HCT116 (cell line): ENCODE measurements at regions not wholly inside any gene's neighbourhood (a gene's known extent, or its start where the extent isn't known, plus 50 kb on each side); places are given as distances from the start of the nearest gene placed in this dataset.

Experiments
- ATAC-seq: fragments of 200-7000 bp; cut with Tn5 transposase; 2 replicates; pipeline ENCODE4 v1.9.1; 2020; ENCODE audit warnings: mild to moderate bottlenecking, moderate library complexity
- BruUV-seq: library from RNA; stranded (reverse); fragments of 400-500 nt; replicated peaks from 2 replicates; lab custom pipeline; 2021; lab: Mats Ljungman, UMichigan
- CTCF ChIA-PET: fragments of 300-600 bp; sonication (Branson Sonifier 250); formaldehyde crosslinking; loops from one replicate; lab custom pipeline; 2021; ENCODE audit warnings: antibody characterized with exemption; lab: Charles Lee
- POLR2A ChIA-PET: fragments of 300-600, 350-600 bp; sonication (Branson Sonifier 250); formaldehyde crosslinking; loops from one replicate; lab custom pipeline; 2021; ENCODE audit warnings: antibody characterized with exemption; lab: Charles Lee
- RAD21 ChIA-PET, 2 experiments: fragments of 300-600 bp; sonication (Branson Sonifier 250); formaldehyde crosslinking; loops; one replicate each; lab custom pipeline; 2023; ENCODE audit warnings: low total read pairs in 2 of 2; ENCODE audit not compliant: uncharacterized antibody in 2 of 2, unreplicated experiment in 2 of 2, low non-redundant PET in 1 of 2; lab: Charles Lee
- DNase-seq: peaks from one replicate; pipeline ENCODE4 v3.0.0-alpha.2; 2010; ENCODE audit warnings: low read depth, low spot score
- H2AFZ ChIP-seq: fragments of 200-600 bp; shearing (Covaris generic), sonication (generic); 2 replicates; pipeline ENCODE4 v1.6.1; 2017; ENCODE audit warnings: low read depth, mixed run types, mixed read lengths, antibody characterized with exemption, low read length; ENCODE audit not compliant: poor library complexity, severe bottlenecking
- H3K27ac ChIP-seq: 2 replicates; pipeline ENCODE4 v1.5.1; 2012; ENCODE audit warnings: low read depth, low read length
- H3K27me3 ChIP-seq: fragments of 200-600 bp; sonication (generic); 2 replicates; pipeline ENCODE4 v1.6.1; 2016; ENCODE audit warnings: mixed run types, low read length, mixed read lengths; ENCODE audit not compliant: insufficient read depth
- H3K36me3 ChIP-seq, 2 experiments: fragments of 200-500 bp in 1 of 2; fragments of 200-600 bp in 1 of 2; sonication (Bioruptor generic) in 1 of 2; sonication (generic) in 1 of 2; 2 replicates each; pipeline versions ENCODE4 v1.5.1 to v1.6.1; 2014 to 2016; ENCODE audit warnings: low read length in 2 of 2, inconsistent platforms in 1 of 2, mixed read lengths in 1 of 2, mixed run types in 1 of 2; ENCODE audit not compliant: insufficient read depth in 2 of 2, control insufficient read depth in 1 of 2
- H3K4me1 ChIP-seq, 2 experiments: fragments of 200-600 bp in 1 of 2; sonication (generic) in 1 of 2; 2 replicates each; pipeline versions ENCODE4 v1.5.1 to v1.6.1; 2012 to 2017; ENCODE audit warnings: low read length in 2 of 2, inconsistent platforms in 1 of 2, mild to moderate bottlenecking in 1 of 2, mixed read lengths in 1 of 2, mixed run types in 1 of 2, moderate library complexity in 1 of 2; ENCODE audit not compliant: insufficient read depth in 2 of 2, control insufficient read depth in 1 of 2
- H3K4me2 ChIP-seq: fragments of 200-600 bp; sonication (generic); 2 replicates; pipeline ENCODE4 v1.6.1; 2017; ENCODE audit warnings: mixed run types, low read length, mixed read lengths
- H3K4me3 ChIP-seq, 2 experiments: fragments of 200-600 bp in 1 of 2; sonication (generic) in 1 of 2; replicated peaks in 1 of 2; 2 replicates each; pipeline ENCODE4 v1.5.1; 2011 to 2016; ENCODE audit warnings: low read length in 2 of 2, control low read depth in 1 of 2, low read depth in 1 of 2, mild to moderate bottlenecking in 1 of 2, mixed read lengths in 1 of 2, mixed run types in 1 of 2
- H3K79me2 ChIP-seq: fragments of 200-600 bp; sonication (generic); 2 replicates; pipeline ENCODE4 v1.6.1; 2017; ENCODE audit warnings: mild to moderate bottlenecking, mixed run types, low read length, moderate library complexity, mixed read lengths; ENCODE audit not compliant: insufficient read depth
- H3K9ac ChIP-seq: fragments of 200-600 bp; sonication (generic); 2 replicates; pipeline ENCODE4 v1.6.1; 2016; ENCODE audit warnings: low read length, mixed read lengths
- H3K9me2 ChIP-seq: fragments of 200-600 bp; sonication (generic), shearing (Covaris generic); 2 replicates; pipeline ENCODE4 v1.6.1; 2017; ENCODE audit warnings: mixed run types, mild to moderate bottlenecking, moderate library complexity; ENCODE audit not compliant: insufficient read depth
- H3K9me3 ChIP-seq, 2 experiments: fragments of 200-500 bp in 1 of 2; fragments of 200-600 bp in 1 of 2; sonication (Bioruptor generic) in 1 of 2; sonication (generic) in 1 of 2; 2 replicates each; pipeline ENCODE4 v1.6.1; 2014 to 2017; ENCODE audit warnings: low read length in 2 of 2, mixed read lengths in 2 of 2, inconsistent platforms in 1 of 2, low read depth in 1 of 2, mild to moderate bottlenecking in 1 of 2, mixed run types in 1 of 2, moderate library complexity in 1 of 2; ENCODE audit not compliant: control insufficient read depth in 1 of 2, insufficient read depth in 1 of 2
- H4K20me1 ChIP-seq: fragments of 200-600 bp; sonication (generic), shearing (Covaris generic); 2 replicates; pipeline ENCODE4 v1.6.1; 2017; ENCODE audit warnings: mixed run types, mild to moderate bottlenecking, moderate library complexity; ENCODE audit not compliant: insufficient read depth
- ATF3 ChIP-seq: IDR thresholded peaks from 2 replicates; pipeline ENCODE4 v1.6.1; 2012
- CBX3 ChIP-seq: IDR thresholded peaks from 2 replicates; pipeline ENCODE4 v1.6.1; 2012; ENCODE audit warnings: low read depth
- CEBPB ChIP-seq: IDR thresholded peaks from 2 replicates; pipeline ENCODE4 v1.6.1; 2012; ENCODE audit warnings: low read depth
- CTCF ChIP-seq, 3 experiments: fragments of 200-600 bp in 1 of 3; sonication (generic) in 1 of 3; IDR thresholded peaks in 2 of 3; conservative IDR thresholded peaks in 1 of 3; 2 replicates each; pipeline ENCODE4 v1.5.1; 2012 to 2017; ENCODE audit warnings: low read depth in 2 of 3, low read length in 2 of 3, antibody characterized with exemption in 1 of 3, borderline replicate concordance in 1 of 3, control low read depth in 1 of 3, mild to moderate bottlenecking in 1 of 3, mixed read lengths in 1 of 3, mixed run types in 1 of 3, moderate library complexity in 1 of 3; ENCODE audit not compliant: insufficient read depth in 1 of 3
- EGR1 ChIP-seq: IDR thresholded peaks from 2 replicates; pipeline ENCODE4 v1.6.1; 2012; ENCODE audit warnings: low read depth
- ELF1 ChIP-seq: IDR thresholded peaks from 2 replicates; pipeline ENCODE4 v1.6.1; 2012; ENCODE audit warnings: low read depth, borderline replicate concordance
- EZH2 ChIP-seq: fragments of 200-600 bp; sonication (generic); IDR thresholded peaks from 2 replicates; pipeline ENCODE4 v1.6.1; 2017; ENCODE audit warnings: antibody characterized with exemption, mixed run types
- EZH2phosphoT487 ChIP-seq: fragments of 200-600 bp; IDR thresholded peaks from 2 replicates; pipeline ENCODE4 v1.6.1; 2018; ENCODE audit warnings: antibody characterized with exemption, borderline replicate concordance
- FOSL1 ChIP-seq: IDR thresholded peaks from 2 replicates; pipeline ENCODE4 v1.6.1; 2012; ENCODE audit warnings: low read depth
- JUND ChIP-seq: IDR thresholded peaks from 2 replicates; pipeline ENCODE4 v1.6.1; 2012
- MAX ChIP-seq: IDR thresholded peaks from 2 replicates; pipeline ENCODE4 v1.6.1; 2012
- POLR2AphosphoS5 ChIP-seq: IDR thresholded peaks from 2 replicates; pipeline ENCODE4 v1.6.1; 2011; ENCODE audit warnings: mild to moderate bottlenecking, low read depth, low read length, moderate library complexity
- RAD21 ChIP-seq: IDR thresholded peaks from 2 replicates; pipeline ENCODE4 v1.6.1; 2012; ENCODE audit warnings: low read depth, mild to moderate bottlenecking
- REST ChIP-seq: IDR thresholded peaks from 2 replicates; pipeline ENCODE4 v1.6.1; 2012; ENCODE audit warnings: low read depth
- SIN3A ChIP-seq: IDR thresholded peaks from 2 replicates; pipeline ENCODE4 v1.6.1; 2012; ENCODE audit warnings: low read depth
- SP1 ChIP-seq: IDR thresholded peaks from 2 replicates; pipeline ENCODE4 v1.6.1; 2012; ENCODE audit warnings: low read depth
- TCF7L2 ChIP-seq: IDR thresholded peaks from 2 replicates; pipeline ENCODE4 v1.7.0; 2011; ENCODE audit warnings: borderline replicate concordance, inconsistent platforms; ENCODE audit not compliant: insufficient read depth, insufficient read length; ENCODE audit errors: extremely low read depth
- YY1 ChIP-seq: IDR thresholded peaks from 2 replicates; pipeline ENCODE4 v1.6.1; 2011; ENCODE audit warnings: low read length, low read depth, moderate library complexity, mild to moderate bottlenecking; ENCODE audit not compliant: insufficient replicate concordance; ENCODE audit errors: extremely low read depth
- ZBTB33 ChIP-seq: IDR thresholded peaks from 2 replicates; pipeline ENCODE4 v1.6.1; 2011; ENCODE audit warnings: mild to moderate bottlenecking, low read length, moderate library complexity; ENCODE audit not compliant: insufficient replicate concordance; ENCODE audit errors: extremely low read depth
- ZFX ChIP-seq: fragments of 450-650 bp; IDR thresholded peaks from 2 replicates; pipeline ENCODE4 v1.6.1; 2017
- intact Hi-C: fragments of 100-400 bp; cut with micrococcal nuclease; formaldehyde crosslinking; loops from 2 replicates; pipeline ENCODE4 v1.10.0; 2022

- BruUV-seq = no TSS peak
- DNase-seq = no peak
These were observed 359.8 kb upstream of the ZNF608 start for GRCh38 chr5:125106271-125106670.

More at GRCh38 chr5:125106271-125106670, 359.8 kb upstream of the ZNF608 start:
- Histone ChIP-seq H4K20me1 (no peaks in the 10 kb centered on the region), H3K4me1 (no peaks in the 10 kb centered on the region), H3K4me3 (no peak overlapping the region), H3K36me3 (no peaks in the 10 kb centered on the region), H3K27me3 (no peaks in the 10 kb centered on the region), H2AFZ (no peak overlapping the region), H3K79me2 (no peaks in the 10 kb centered on the region), H3K9me2 (no peaks in the 10 kb centered on the region), H3K9me3 (no peaks in the 10 kb centered on the region), H3K4me2 (no peak overlapping the region), H3K27ac (no peak overlapping the region), H3K9ac (no peak overlapping the region)
- ChIA-PET RAD21 (no interaction called here), CTCF (no interaction called here), POLR2A (no interaction called here)
- ATAC-seq = no peak
- intact Hi-C loops = no loop called here
- no peak for TF ChIP-seq CTCF (IDR thresholded peaks at IDR 0.05 in 2 of 3, conservative IDR thresholded peaks at IDR 0.05 in 1 of 3; ENCODE audit: borderline replicate concordance in 1 of 3, insufficient read depth in 1 of 3, low read depth in 2 of 3, low read length in 2 of 3)
- no peak for TF ChIP-seq ATF3
- TF ChIP-seq FOSL1 = no peak
- TF ChIP-seq YY1 = no peak
- no peak for TF ChIP-seq ELF1
- TF ChIP-seq EZH2 = no peak
- no peak for TF ChIP-seq SIN3A
- no peak for TF ChIP-seq ZBTB33
- no peak for TF ChIP-seq MAX
- no peak for TF ChIP-seq RAD21
- no peak for TF ChIP-seq EGR1
- TF ChIP-seq REST = no peak
- TF ChIP-seq EZH2phosphoT487 = no peak
- no peak for TF ChIP-seq POLR2AphosphoS5
- no peak for TF ChIP-seq JUND
- TF ChIP-seq SP1 = no peak
- TF ChIP-seq TCF7L2 = no peak
- TF ChIP-seq CBX3 = no peak
- TF ChIP-seq CEBPB = no peak
- no peak for TF ChIP-seq ZFX
